B cell (primary cell): ENCODE measurements at regions not wholly inside any gene's neighbourhood (a gene's known extent, or its start where the extent isn't known, plus 50 kb on each side); places are given as distances from the start of the nearest gene placed in this dataset.

Experiments used
- CTCF ChIP-seq: fragments of 200-600 bp; IDR thresholded peaks from one replicate; pipeline ENCODE4 v1.8.0; 2022; ENCODE audit warnings: antibody characterized with exemption, mild to moderate bottlenecking
- EZH2 ChIP-seq: IDR thresholded peaks from 2 replicates; pipeline ENCODE4 v1.6.1; 2012; ENCODE audit warnings: borderline replicate concordance, low read depth, mild to moderate bottlenecking, moderate library complexity, low read length; ENCODE audit not compliant: insufficient read depth, poor library complexity, severe bottlenecking

GRCh38 chr9:19513671-19514275 is 105.0 kb downstream of the ACER2 start:
- TF ChIP-seq CTCF (no peak), EZH2 (no peak)
